ENCODE measurements at regions not wholly inside any gene's neighbourhood (a gene's known extent, or its start where the extent isn't known, plus 50 kb on each side); places are given as distances from the start of the nearest gene placed in this dataset.

DNA sequence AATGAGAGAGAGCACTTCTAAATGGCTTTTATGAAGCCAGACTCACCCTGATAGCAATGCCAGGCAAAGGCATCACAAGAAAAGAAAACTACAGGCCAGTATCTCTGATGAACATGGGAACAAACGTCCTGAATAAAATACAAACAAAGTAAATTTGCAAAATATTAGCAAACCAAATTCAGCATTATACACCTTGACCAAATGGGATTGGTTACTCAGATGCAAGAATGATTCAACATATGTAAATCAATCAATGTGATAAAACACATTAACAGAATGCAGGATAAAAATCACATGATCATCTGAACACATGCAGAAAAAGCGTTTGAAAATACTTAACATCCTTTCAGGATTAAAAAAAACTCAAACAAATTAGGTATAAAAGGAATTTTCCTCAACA lies 494.9 kb upstream of the CCDC54 start:
- Histone ChIP-seq H3K36me3 (ENCODE audit: insufficient read depth in 1 of 2, low read depth in 1 of 2) (no peaks in the 10 kb centered on the region), H3K9me3 (peaks cover 9% of the 10 kb centered on the region), H3K27me3 (ENCODE audit: insufficient read depth in 3 of 3, low read length in 2 of 3) (no peaks in the 10 kb centered on the region), H3K4me3 (no peak overlapping the region), H3K4me1 (no peaks in the 10 kb centered on the region), H3K27ac (no peak overlapping the region)
- WGBS, 3 donors, result 78 to 87% (median 80%) methylated on average over 2 of the region's 2 CpGs
- ATAC-seq, result no peak
- TF ChIP-seq, protein P1, sequence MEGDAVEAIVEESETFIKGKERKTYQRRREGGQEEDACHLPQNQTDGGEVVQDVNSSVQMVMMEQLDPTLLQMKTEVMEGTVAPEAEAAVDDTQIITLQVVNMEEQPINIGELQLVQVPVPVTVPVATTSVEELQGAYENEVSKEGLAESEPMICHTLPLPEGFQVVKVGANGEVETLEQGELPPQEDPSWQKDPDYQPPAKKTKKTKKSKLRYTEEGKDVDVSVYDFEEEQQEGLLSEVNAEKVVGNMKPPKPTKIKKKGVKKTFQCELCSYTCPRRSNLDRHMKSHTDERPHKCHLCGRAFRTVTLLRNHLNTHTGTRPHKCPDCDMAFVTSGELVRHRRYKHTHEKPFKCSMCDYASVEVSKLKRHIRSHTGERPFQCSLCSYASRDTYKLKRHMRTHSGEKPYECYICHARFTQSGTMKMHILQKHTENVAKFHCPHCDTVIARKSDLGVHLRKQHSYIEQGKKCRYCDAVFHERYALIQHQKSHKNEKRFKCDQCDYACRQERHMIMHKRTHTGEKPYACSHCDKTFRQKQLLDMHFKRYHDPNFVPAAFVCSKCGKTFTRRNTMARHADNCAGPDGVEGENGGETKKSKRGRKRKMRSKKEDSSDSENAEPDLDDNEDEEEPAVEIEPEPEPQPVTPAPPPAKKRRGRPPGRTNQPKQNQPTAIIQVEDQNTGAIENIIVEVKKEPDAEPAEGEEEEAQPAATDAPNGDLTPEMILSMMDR (IDR thresholded peaks at IDR 0.05), result no peak
- DNase-seq, result no peak
- intact Hi-C loops (cut with DNase I), result no loop called here

DNA sequence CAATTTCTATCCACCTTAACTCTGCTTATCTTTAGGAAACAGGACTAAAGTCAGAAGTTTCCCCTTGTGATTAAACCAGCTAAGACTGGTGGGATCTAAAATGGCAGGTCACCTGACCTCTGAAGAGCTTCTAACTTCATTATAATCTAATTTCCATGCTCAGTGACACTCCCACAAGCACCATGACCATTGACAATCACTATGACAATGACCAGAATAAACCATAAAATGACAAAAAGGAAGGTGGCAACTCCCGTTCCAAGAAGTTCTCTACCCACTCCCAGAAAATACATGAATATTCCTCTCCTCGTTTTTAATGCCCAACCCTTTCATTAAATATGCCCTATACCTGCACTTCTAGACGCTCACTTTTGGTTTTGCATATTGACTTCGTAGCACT lies 471.2 kb upstream of the CCDC54 start:
- WGBS, 3 donors, result 61 to 68% (median 65%) methylated on average over 4 of the region's 4 CpGs
- H3K36me3 ChIP-seq (ENCODE audit: insufficient read depth in 1 of 2, low read depth in 1 of 2), result no peaks in the 10 kb centered on the region

DNA sequence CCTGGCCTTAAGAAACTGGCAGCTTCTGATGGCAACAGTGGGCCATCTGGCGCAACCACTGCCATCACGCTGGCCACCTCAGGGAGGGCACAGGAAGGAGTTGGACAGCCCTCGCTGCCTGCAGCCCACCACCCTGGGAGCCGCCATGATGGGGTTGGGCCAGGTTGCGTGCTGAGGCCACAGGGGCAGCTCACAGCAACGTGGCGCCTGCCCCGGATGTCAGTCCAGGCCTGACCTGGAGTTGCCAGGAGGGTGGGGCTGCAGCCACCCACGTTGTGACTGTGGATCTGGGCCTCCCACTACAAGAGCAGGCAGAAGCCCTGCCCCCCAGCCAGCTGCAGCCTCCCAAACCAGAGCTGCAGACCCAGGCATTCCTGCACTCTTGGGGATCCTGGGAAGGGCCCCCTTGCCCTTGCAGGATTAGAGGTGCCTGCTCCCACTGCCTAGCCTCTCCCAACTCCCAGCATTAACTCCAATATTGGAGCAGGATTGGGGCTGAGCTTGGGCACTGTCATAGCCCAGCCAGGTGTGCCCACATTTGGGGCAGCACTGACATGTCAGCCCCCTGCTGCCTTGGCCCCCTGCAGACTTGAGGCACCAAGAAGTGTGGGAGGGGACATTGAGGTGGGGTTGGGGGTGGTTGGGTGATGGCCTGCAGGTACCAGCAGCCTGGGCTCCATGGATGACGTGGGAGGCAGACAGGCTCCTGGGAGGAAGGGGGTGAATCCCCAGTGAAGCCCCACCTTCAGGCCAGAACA lies 468.9 kb upstream of the CCDC54 start:
- no peak for ATAC-seq

More for the DNA sequence above, 471.2 kb upstream of the CCDC54 start:
- Histone ChIP-seq H3K27me3 (ENCODE audit: insufficient read depth in 3 of 3, low read length in 2 of 3) (no peaks in the 10 kb centered on the region), H3K4me1 (no peaks in the 10 kb centered on the region), H3K27ac (no peak overlapping the region), H3K9me3 (no peaks in the 10 kb centered on the region), H3K4me3 (no peak overlapping the region)
- TF ChIP-seq, protein P1 (IDR thresholded peaks at IDR 0.05), result no peak
- ATAC-seq (no peak), DNase-seq (no peak)
- intact Hi-C loops (cut with DNase I), result no loop called here

DNA sequence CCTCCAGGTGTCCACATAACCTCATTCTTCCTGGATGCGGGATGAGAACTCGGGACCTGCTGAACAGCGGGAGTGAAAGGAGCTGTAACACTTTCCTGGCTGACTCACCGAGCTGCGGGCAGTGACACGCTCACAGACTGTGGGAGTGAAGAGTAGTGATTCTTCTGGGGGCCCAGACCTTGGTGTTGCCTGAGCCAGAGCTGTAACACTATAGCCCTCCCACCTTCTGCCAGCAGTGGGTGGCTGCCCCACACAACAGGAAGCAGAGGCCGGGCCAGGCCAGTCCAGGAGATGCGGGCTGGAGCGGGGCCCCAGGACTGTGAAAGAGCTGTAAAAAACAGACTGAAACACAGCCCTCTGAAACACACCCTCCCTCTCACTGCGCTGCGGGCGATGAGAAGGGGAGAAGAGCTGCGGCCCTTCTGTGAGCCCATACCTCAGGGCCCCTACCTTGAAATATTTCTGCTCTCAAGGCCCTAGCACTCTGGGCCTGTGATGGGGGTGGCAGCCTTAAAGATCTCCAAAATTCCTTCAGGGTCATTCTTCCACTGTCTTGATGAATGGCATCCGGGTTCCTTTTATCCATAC lies 464.0 kb upstream of the CCDC54 start:
- ATAC-seq (no peak), DNase-seq (no peak)
- no peak overlapping the region for H3K27ac ChIP-seq
- H3K36me3 ChIP-seq (ENCODE audit: insufficient read depth in 1 of 2, low read depth in 1 of 2), result no peaks in the 10 kb centered on the region
- TF ChIP-seq, protein P1 (IDR thresholded peaks at IDR 0.05), result no peak
- no peak overlapping the region for H3K4me3 ChIP-seq
- WGBS, 3 donors, result 75 to 83% (median 78%) methylated on average over 14 of the region's 14 CpGs
- intact Hi-C loops (cut with DNase I), result no loop called here
- no peaks in the 10 kb centered on the region for H3K27me3 ChIP-seq (ENCODE audit: insufficient read depth in 3 of 3, low read length in 2 of 3)
- no peaks in the 10 kb centered on the region for H3K9me3 ChIP-seq
- H3K4me1 ChIP-seq, result no peaks in the 10 kb centered on the region

More for the DNA sequence above, 468.9 kb upstream of the CCDC54 start:
- Histone ChIP-seq H3K27me3 (ENCODE audit: insufficient read depth in 3 of 3, low read length in 2 of 3) (no peaks in the 10 kb centered on the region), H3K4me3 (no peak overlapping the region), H3K36me3 (ENCODE audit: insufficient read depth in 1 of 2, low read depth in 1 of 2) (no peaks in the 10 kb centered on the region), H3K9me3 (no peaks in the 10 kb centered on the region), H3K4me1 (no peaks in the 10 kb centered on the region), H3K27ac (no peak overlapping the region)
- TF ChIP-seq, protein P1 (IDR thresholded peaks at IDR 0.05), result no peak
- no peak for DNase-seq
- intact Hi-C loops (cut with DNase I), result no loop called here
- WGBS, 3 donors, result 81 to 85% (median 82%) methylated on average over 10 of the region's 10 CpGs
